Sigmoid colon (tissue), 4 donors: ENCODE measurements at regions not wholly inside any gene's neighbourhood (a gene's known extent, or its start where the extent isn't known, plus 50 kb on each side); places are given as distances from the start of the nearest gene placed in this dataset.

Experiments
- CTCF ChIP-seq, 4 experiments: fragments of 450-650 bp in 3 of 4; fragments of 200-600 bp in 1 of 4; IDR thresholded peaks; one replicate each; pipeline ENCODE4 v1.5.1; 2016 to 2019; ENCODE audit warnings: antibody characterized with exemption in 4 of 4, mild to moderate bottlenecking in 3 of 4, moderate library complexity in 2 of 4
- EP300 ChIP-seq, 4 donors: sonication (generic); formaldehyde crosslinking; IDR thresholded peaks; one replicate each; pipeline ENCODE4 v1.6.1; 2017; ENCODE audit warnings: antibody characterized with exemption in 4 of 4
- POLR2A ChIP-seq, 2 donors: fragments of 450-650 bp; IDR thresholded peaks; one replicate each; pipeline ENCODE4 v1.6.1; 2016; ENCODE audit warnings: antibody characterized with exemption in 2 of 2, mild to moderate bottlenecking in 2 of 2, moderate library complexity in 2 of 2

GRCh38 chr18:30439174-30439573 is 603.4 kb downstream of the DSC3 start:
- TF ChIP-seq CTCF (IDR thresholded peaks at IDR 0.05) (no peak), POLR2A (IDR thresholded peaks at IDR 0.05) (no peak), EP300 (IDR thresholded peaks at IDR 0.05) (no peak)
